Esophagus squamous epithelium (tissue), 5 donors: ENCODE measurements at regions not wholly inside any gene's neighbourhood (a gene's known extent, or its start where the extent isn't known, plus 50 kb on each side); places are given as distances from the start of the nearest gene placed in this dataset.

Experiments
- DNase-seq: peaks from one replicate; lab custom pipeline; 2025; lab: John Stamatoyannopoulos, UW
- H3K27ac ChIP-seq, 4 donors: fragments of 200-600 bp; sonication (generic); one replicate each; pipeline ENCODE4 v1.5.1; 2016 to 2019; ENCODE audit warnings: mild to moderate bottlenecking in 1 of 4
- H3K27me3 ChIP-seq, 4 donors: fragments of 200-600 bp; sonication (generic); 1 replicate in 3 of 4; 2 replicates in 1 of 4; pipeline versions ENCODE4 v1.5.1 to v1.6.0; 2017 to 2021; ENCODE audit warnings: antibody characterized with exemption in 1 of 4
- H3K36me3 ChIP-seq, 3 donors: fragments of 200-600 bp; sonication (generic); one replicate each; pipeline ENCODE4 v1.5.1; 2016 to 2019
- H3K4me1 ChIP-seq, 3 donors: fragments of 200-600 bp; sonication (generic); one replicate each; pipeline ENCODE4 v1.5.1; 2017 to 2019
- H3K4me3 ChIP-seq, 4 donors: fragments of 200-600 bp; sonication (generic); 1 replicate in 3 of 4; 2 replicates in 1 of 4; pipeline ENCODE4 v1.5.1; 2016 to 2019; ENCODE audit warnings: mild to moderate bottlenecking in 2 of 4, moderate library complexity in 1 of 4
- H3K9me3 ChIP-seq, 3 donors: fragments of 200-600 bp; sonication (generic); one replicate each; pipeline ENCODE4 v1.5.1; 2016 to 2019
- CTCF ChIP-seq, 6 experiments: fragments of 450-650 bp in 4 of 6; fragments of 200-600 bp in 2 of 6; sonication (generic) in 2 of 6; IDR thresholded peaks; one replicate each; pipeline ENCODE4 v1.5.1; 2016 to 2019; ENCODE audit warnings: antibody characterized with exemption in 6 of 6, mild to moderate bottlenecking in 4 of 6, moderate library complexity in 4 of 6
- POLR2A ChIP-seq, 4 donors: fragments of 450-650 bp; IDR thresholded peaks; one replicate each; pipeline ENCODE4 v1.6.1; 2017; ENCODE audit warnings: antibody characterized with exemption in 4 of 4, mild to moderate bottlenecking in 4 of 4, moderate library complexity in 3 of 4
- WGBS, 2 donors: methylation state at CpG; one replicate each; pipeline ENCODE4 v1.1.5; 2018; 5-methylcytosine and 5-hydroxymethylcytosine counted together
- intact Hi-C: fragments of 100-400 bp; cut with DNase I; formaldehyde crosslinking; loops from one replicate; pipeline ENCODE4 v1.15.0; 2022
- donor health status: DM: yes; HTN: yes; CAD: no.

- no peaks in the 10 kb centered on the region for H3K27me3 ChIP-seq
- no peaks in the 10 kb centered on the region for H3K36me3 ChIP-seq
- no peak overlapping the region for H3K27ac ChIP-seq
- DNase-seq = no peak
- H3K4me1 ChIP-seq = no peaks in the 10 kb centered on the region
- no peak for TF ChIP-seq CTCF (IDR thresholded peaks at IDR 0.05)
- TF ChIP-seq POLR2A (IDR thresholded peaks at IDR 0.05) = no peak
- no peak overlapping the region for H3K4me3 ChIP-seq
- WGBS, 2 donors = 23 to 40% methylated on average over 2 of the region's 2 CpGs
- intact Hi-C loops = no loop called here
- no peaks in the 10 kb centered on the region for H3K9me3 ChIP-seq
Measured at GRCh38 chr2:228269351-228269750, 87.9 kb upstream of the SPHKAP start.

GRCh38 chr2:228268756-228269155 lies 87.3 kb upstream of the SPHKAP start:
- H3K4me3 ChIP-seq = no peak overlapping the region
- H3K36me3 ChIP-seq = no peaks in the 10 kb centered on the region
- 25 to 36% methylated on average over 1 of the region's 1 CpG for WGBS, 2 donors
- H3K27me3 ChIP-seq = no peaks in the 10 kb centered on the region
- no peaks in the 10 kb centered on the region for H3K4me1 ChIP-seq
- TF ChIP-seq POLR2A (IDR thresholded peaks at IDR 0.05) (no peak), CTCF (IDR thresholded peaks at IDR 0.05) (no peak)
- no peaks in the 10 kb centered on the region for H3K9me3 ChIP-seq
- DNase-seq = no peak
- no peak overlapping the region for H3K27ac ChIP-seq
- intact Hi-C loops = no loop called here

GRCh38 chr2:228268301-228268700 lies 86.8 kb upstream of the SPHKAP start:
- DNase-seq = no peak
- no peak overlapping the region for H3K4me3 ChIP-seq
- intact Hi-C loops = no loop called here
- H3K9me3 ChIP-seq = no peaks in the 10 kb centered on the region
- WGBS, 2 donors = 65 to 68% methylated on average over 2 of the region's 2 CpGs
- H3K27ac ChIP-seq = no peak overlapping the region
- H3K27me3 ChIP-seq = no peaks in the 10 kb centered on the region
- no peaks in the 10 kb centered on the region for H3K36me3 ChIP-seq
- no peaks in the 10 kb centered on the region for H3K4me1 ChIP-seq
- no peak for TF ChIP-seq POLR2A (IDR thresholded peaks at IDR 0.05)
- no peak for TF ChIP-seq CTCF (IDR thresholded peaks at IDR 0.05)

- intact Hi-C loops = no loop called here
- Histone ChIP-seq H3K4me1 (no peaks in the 10 kb centered on the region), H3K27ac (no peak overlapping the region), H3K27me3 (no peaks in the 10 kb centered on the region), H3K9me3 (no peaks in the 10 kb centered on the region), H3K4me3 (no peak overlapping the region), H3K36me3 (no peaks in the 10 kb centered on the region)
- 85 to 86% methylated on average over 3 of the region's 3 CpGs for WGBS, 2 donors
- no peak for DNase-seq
- TF ChIP-seq CTCF (IDR thresholded peaks at IDR 0.05) (no peak), POLR2A (IDR thresholded peaks at IDR 0.05) (no peak)
Measured at GRCh38 chr2:228263156-228263555, 81.7 kb upstream of the SPHKAP start.

- no peak overlapping the region for H3K4me3 ChIP-seq
- no peaks in the 10 kb centered on the region for H3K36me3 ChIP-seq
- H3K9me3 ChIP-seq = no peaks in the 10 kb centered on the region
- TF ChIP-seq POLR2A (IDR thresholded peaks at IDR 0.05) = no peak
- TF ChIP-seq CTCF (IDR thresholded peaks at IDR 0.05) = no peak
- 71 to 78% methylated on average over 7 of the region's 7 CpGs for WGBS, 2 donors
- H3K4me1 ChIP-seq = no peaks in the 10 kb centered on the region
- intact Hi-C loops = no loop called here
- no peak for DNase-seq
- H3K27me3 ChIP-seq = no peaks in the 10 kb centered on the region
- no peak overlapping the region for H3K27ac ChIP-seq
Measured at GRCh38 chr2:228261546-228261945, 80.1 kb upstream of the SPHKAP start.
